Loucy (cell line): ENCODE measurements at regions not wholly inside any gene's neighbourhood (a gene's known extent, or its start where the extent isn't known, plus 50 kb on each side); places are given as distances from the start of the nearest gene placed in this dataset.

Experiments
- H2AFZ ChIP-seq: fragments of 200-600 bp; sonication (generic); 2 replicates; pipeline ENCODE4 v1.6.0; 2016; ENCODE audit warnings: antibody characterized with exemption, mild to moderate bottlenecking, low read length, moderate library complexity
- H3F3A ChIP-seq: fragments of 200-600 bp; 2 replicates; pipeline ENCODE4 v1.6.0; 2016; ENCODE audit warnings: antibody characterized with exemption, low read depth, mild to moderate bottlenecking
- H3K27me3 ChIP-seq: fragments of 200-600 bp; sonication (generic); 2 replicates; pipeline ENCODE4 v1.6.1; 2014; ENCODE audit warnings: low read length, mild to moderate bottlenecking; ENCODE audit not compliant: insufficient read depth, poor library complexity, severe bottlenecking
- H3K36me3 ChIP-seq: fragments of 200-600 bp; sonication (generic); 2 replicates; pipeline ENCODE4 v1.6.1; 2016; ENCODE audit warnings: low read length; ENCODE audit not compliant: insufficient read depth
- H3K4me1 ChIP-seq: fragments of 200-600 bp; sonication (generic); 2 replicates; pipeline ENCODE4 v1.5.1; 2014; ENCODE audit warnings: low read length, mild to moderate bottlenecking; ENCODE audit not compliant: insufficient read depth, poor library complexity, severe bottlenecking
- H3K4me2 ChIP-seq: fragments of 200-600 bp; sonication (generic); 2 replicates; pipeline ENCODE4 v1.6.0; 2014; ENCODE audit warnings: antibody characterized with exemption, low read length, low read depth, mild to moderate bottlenecking; ENCODE audit not compliant: poor library complexity, severe bottlenecking
- H3K4me3 ChIP-seq: fragments of 200-600 bp; sonication (generic); 2 replicates; pipeline ENCODE4 v1.5.1; 2014; ENCODE audit warnings: low read length, mild to moderate bottlenecking, mixed read lengths; ENCODE audit not compliant: poor library complexity, severe bottlenecking
- H3K79me2 ChIP-seq: fragments of 200-600 bp; sonication (generic); 2 replicates; pipeline ENCODE4 v1.6.1; 2014; ENCODE audit warnings: low read length; ENCODE audit not compliant: insufficient read depth
- H3K9ac ChIP-seq: fragments of 200-600 bp; sonication (generic); 2 replicates; pipeline ENCODE4 v1.6.0; 2014; ENCODE audit warnings: mild to moderate bottlenecking, low read depth, low read length, moderate library complexity; ENCODE audit not compliant: poor library complexity, severe bottlenecking
- H3K9me2 ChIP-seq: fragments of 200-600 bp; sonication (generic); replicated peaks from 2 replicates; pipeline ENCODE4 v1.6.1; 2016; ENCODE audit warnings: low read depth, low read length, mixed read lengths
- H3K9me3 ChIP-seq: fragments of 200-600 bp; sonication (generic); 2 replicates; pipeline ENCODE4 v1.6.1; 2014; ENCODE audit warnings: mild to moderate bottlenecking, antibody characterized with exemption, low read length, low read depth; ENCODE audit not compliant: insufficient read depth
- H4K20me1 ChIP-seq: fragments of 200-600 bp; sonication (generic); 2 replicates; pipeline ENCODE4 v1.6.0; 2014; ENCODE audit warnings: antibody characterized with exemption, low read length, mild to moderate bottlenecking; ENCODE audit not compliant: insufficient read depth, poor library complexity, severe bottlenecking
- EZH2phosphoT487 ChIP-seq: fragments of 200-600 bp; IDR thresholded peaks from 2 replicates; pipeline ENCODE4 v1.6.1; 2018; ENCODE audit warnings: antibody characterized with exemption, mild to moderate bottlenecking, moderate library complexity, borderline replicate concordance
- TF ChIP-seq, protein P1 (sequence below): fragments of 200-600 bp; sonication (generic); conservative IDR thresholded peaks from 2 replicates; pipeline ENCODE4 v1.5.1; 2014; ENCODE audit warnings: mild to moderate bottlenecking, antibody characterized with exemption, low read length

DNA sequence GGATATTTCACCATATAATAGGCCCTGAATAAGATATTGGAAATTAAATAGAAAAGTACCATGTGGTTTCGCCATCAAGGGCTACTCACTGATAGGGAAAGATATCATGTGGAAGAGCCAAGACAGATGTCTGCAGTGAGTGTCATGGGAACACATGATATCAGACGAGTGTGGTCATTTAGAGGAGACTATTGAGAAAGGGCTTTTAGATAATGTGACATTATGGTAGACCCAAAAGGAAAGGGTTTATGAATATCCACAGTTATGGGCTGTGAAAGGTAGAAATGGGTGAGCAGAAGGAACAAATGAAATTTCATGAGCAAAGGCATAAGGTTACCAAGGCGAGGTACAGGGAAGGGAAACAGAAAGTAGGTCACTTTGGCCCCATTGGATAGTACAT lies 182.3 kb upstream of the PRSS16 start:
- Histone ChIP-seq H3K9me2 (no peaks in the 10 kb centered on the region), H4K20me1 (no peaks in the 10 kb centered on the region), H3K4me2 (no peak overlapping the region), H3K4me1 (no peaks in the 10 kb centered on the region), H3K27me3 (no peaks in the 10 kb centered on the region), H3F3A (no peaks in the 10 kb centered on the region), H3K79me2 (no peaks in the 10 kb centered on the region), H2AFZ (no peak overlapping the region), H3K36me3 (no peaks in the 10 kb centered on the region), H3K9me3 (no peaks in the 10 kb centered on the region), H3K4me3 (no peak overlapping the region), H3K9ac (no peak overlapping the region)
- no peak for TF ChIP-seq EZH2phosphoT487
- TF ChIP-seq, protein P1, sequence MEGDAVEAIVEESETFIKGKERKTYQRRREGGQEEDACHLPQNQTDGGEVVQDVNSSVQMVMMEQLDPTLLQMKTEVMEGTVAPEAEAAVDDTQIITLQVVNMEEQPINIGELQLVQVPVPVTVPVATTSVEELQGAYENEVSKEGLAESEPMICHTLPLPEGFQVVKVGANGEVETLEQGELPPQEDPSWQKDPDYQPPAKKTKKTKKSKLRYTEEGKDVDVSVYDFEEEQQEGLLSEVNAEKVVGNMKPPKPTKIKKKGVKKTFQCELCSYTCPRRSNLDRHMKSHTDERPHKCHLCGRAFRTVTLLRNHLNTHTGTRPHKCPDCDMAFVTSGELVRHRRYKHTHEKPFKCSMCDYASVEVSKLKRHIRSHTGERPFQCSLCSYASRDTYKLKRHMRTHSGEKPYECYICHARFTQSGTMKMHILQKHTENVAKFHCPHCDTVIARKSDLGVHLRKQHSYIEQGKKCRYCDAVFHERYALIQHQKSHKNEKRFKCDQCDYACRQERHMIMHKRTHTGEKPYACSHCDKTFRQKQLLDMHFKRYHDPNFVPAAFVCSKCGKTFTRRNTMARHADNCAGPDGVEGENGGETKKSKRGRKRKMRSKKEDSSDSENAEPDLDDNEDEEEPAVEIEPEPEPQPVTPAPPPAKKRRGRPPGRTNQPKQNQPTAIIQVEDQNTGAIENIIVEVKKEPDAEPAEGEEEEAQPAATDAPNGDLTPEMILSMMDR: no peak

DNA sequence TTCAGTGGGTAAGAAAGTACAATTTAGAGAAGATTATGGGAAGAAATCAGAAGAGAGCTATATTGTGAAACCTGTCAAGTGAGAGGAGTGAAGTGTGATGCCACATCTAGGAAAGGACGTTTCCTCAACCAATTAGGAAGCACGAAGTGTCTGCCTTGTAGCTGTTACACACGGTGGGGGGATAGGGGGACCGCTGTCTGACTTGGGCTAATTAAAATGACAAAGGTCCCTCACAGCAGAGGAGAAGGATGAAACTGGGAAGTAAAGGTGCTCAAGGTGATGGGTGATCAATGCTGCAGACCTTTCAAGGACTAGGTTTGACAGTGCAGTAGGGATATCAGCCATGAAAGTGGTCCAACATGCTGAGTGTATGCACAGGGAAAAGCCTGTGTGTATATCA lies 181.1 kb upstream of the PRSS16 start:
- TF ChIP-seq, protein P1: no peak
- TF ChIP-seq EZH2phosphoT487: no peak
- H3K9ac ChIP-seq: no peak overlapping the region
- no peaks in the 10 kb centered on the region for H4K20me1 ChIP-seq
- no peaks in the 10 kb centered on the region for H3K9me2 ChIP-seq
- H3K9me3 ChIP-seq: no peaks in the 10 kb centered on the region
- H3K4me1 ChIP-seq: no peaks in the 10 kb centered on the region
- H3K79me2 ChIP-seq: no peaks in the 10 kb centered on the region
- H3F3A ChIP-seq: no peaks in the 10 kb centered on the region
- no peak overlapping the region for H3K4me3 ChIP-seq
- H3K27me3 ChIP-seq: no peaks in the 10 kb centered on the region
- no peak overlapping the region for H2AFZ ChIP-seq
- H3K4me2 ChIP-seq: no peak overlapping the region
- no peaks in the 10 kb centered on the region for H3K36me3 ChIP-seq

DNA sequence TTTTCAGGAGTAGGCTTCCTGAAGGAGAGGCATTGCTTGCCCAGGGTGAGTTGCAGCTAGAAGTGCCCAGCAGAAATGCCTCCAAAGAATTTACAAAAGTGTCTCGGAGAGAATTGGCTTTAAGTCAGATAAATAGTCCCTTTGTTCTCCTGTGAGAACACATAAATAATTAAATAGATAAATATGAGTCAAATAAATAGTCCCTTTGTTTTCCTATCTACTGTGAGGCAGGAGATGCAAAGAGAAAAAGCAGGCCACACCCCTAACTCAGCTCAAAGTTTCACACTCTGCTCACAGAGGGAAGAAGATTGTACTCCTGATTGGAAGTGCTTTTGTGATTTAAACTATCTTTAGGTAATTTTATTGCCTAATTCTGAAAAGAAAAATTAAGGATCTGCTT lies 180.7 kb upstream of the PRSS16 start:
- no peaks in the 10 kb centered on the region for H3K79me2 ChIP-seq
- no peaks in the 10 kb centered on the region for H3K36me3 ChIP-seq
- H2AFZ ChIP-seq: no peak overlapping the region
- no peaks in the 10 kb centered on the region for H4K20me1 ChIP-seq
- no peaks in the 10 kb centered on the region for H3K9me2 ChIP-seq
- H3K4me3 ChIP-seq: no peak overlapping the region
- no peak overlapping the region for H3K4me2 ChIP-seq
- H3K9ac ChIP-seq: no peak overlapping the region
- no peaks in the 10 kb centered on the region for H3K4me1 ChIP-seq
- no peaks in the 10 kb centered on the region for H3F3A ChIP-seq
- TF ChIP-seq EZH2phosphoT487: no peak
- TF ChIP-seq, protein P1: no peak
- H3K9me3 ChIP-seq: no peaks in the 10 kb centered on the region
- H3K27me3 ChIP-seq: no peaks in the 10 kb centered on the region
